Bone marrow (tissue), 2 donors: ENCODE measurements at regions not wholly inside any gene's neighbourhood (a gene's known extent, or its start where the extent isn't known, plus 50 kb on each side); places are given as distances from the start of the nearest gene placed in this dataset.
A peak's percentile ranks its signal among the peaks of the same experiment; 100 is the strongest.
"Not testable (repeated sequence)": the region's sequence is repeated elsewhere in the genome, so short reads cannot be mapped to it uniquely, and the experiment has no call there.

Source experiments
- DNase-seq, 2 donors: peaks; one replicate each; lab custom pipeline; 2025; lab: John Stamatoyannopoulos, UW

- no peak for DNase-seq
Observed at GRCh38 chr7:149682038-149682437, 91.3 kb downstream of the ZNF467 start.

- no peak for DNase-seq
Observed at GRCh38 chr7:149681274-149681673, 92.1 kb downstream of the ZNF467 start.

- no peak for DNase-seq
Observed at GRCh38 chr7:149680331-149681025, 92.9 kb downstream of the ZNF467 start.

- DNase-seq, result not testable (repeated sequence)
Observed at GRCh38 chr7:149674728-149675385, 98.5 kb downstream of the ZNF467 start.

- DNase-seq, result no peak
Observed at GRCh38 chr7:149673006-149673405, 100.4 kb downstream of the ZNF467 start.

GRCh38 chr7:149670288-149670687, 103.1 kb downstream of the ZNF467 start:
- DNase-seq, result no peak

GRCh38 chr7:149669121-149669818, 104.1 kb downstream of the ZNF467 start:
- no peak for DNase-seq

GRCh38 chr7:149666360-149666945, 106.9 kb downstream of the ZNF467 start:
- no peak for DNase-seq

- DNase-seq, result not testable (repeated sequence)
Observed at GRCh38 chr7:149665618-149666017, 107.8 kb downstream of the ZNF467 start.

GRCh38 chr7:149664666-149665065, 108.7 kb downstream of the ZNF467 start:
- no peak for DNase-seq

GRCh38 chr7:149664176-149664575, 109.2 kb downstream of the ZNF467 start:
- DNase-seq, result no peak

GRCh38 chr7:149662591-149663095, 110.7 kb downstream of the ZNF467 start:
- DNase-seq, result peak; percentile 4 to 81

- no peak for DNase-seq
Observed at GRCh38 chr7:149655784-149656183, 117.6 kb downstream of the ZNF467 start.

- DNase-seq, result no peak
Observed at GRCh38 chr7:149654588-149654987, 118.8 kb downstream of the ZNF467 start.

- not testable (repeated sequence) for DNase-seq
Observed at GRCh38 chr7:149650190-149650589, 123.2 kb downstream of the ZNF467 start.

GRCh38 chr7:149644754-149645153, 128.6 kb downstream of the ZNF467 start:
- DNase-seq, result no peak

GRCh38 chr7:149642589-149642988, 130.8 kb downstream of the ZNF467 start:
- no peak for DNase-seq

GRCh38 chr7:149638566-149639320, 134.6 kb downstream of the ZNF467 start:
- no peak for DNase-seq

- no peak for DNase-seq
Observed at GRCh38 chr7:149637911-149638565, 135.3 kb downstream of the ZNF467 start.

GRCh38 chr7:149635561-149636329, 137.6 kb downstream of the ZNF467 start:
- DNase-seq, result no peak
